HFF-Myc (cell line): ENCODE measurements at regions not wholly inside any gene's neighbourhood (a gene's known extent, or its start where the extent isn't known, plus 50 kb on each side); places are given as distances from the start of the nearest gene placed in this dataset.
A peak's percentile ranks its signal among the peaks of the same experiment; 100 is the strongest.

Source experiments
- DNase-seq: peaks from one replicate; pipeline ENCODE4 v3.0.0-alpha.2; 2011; ENCODE audit warnings: low read depth; ENCODE audit errors: extremely low read depth
- H3K4me3 ChIP-seq: replicated peaks from 2 replicates; pipeline ENCODE4 v1.5.1; 2011; ENCODE audit warnings: low read depth, mild to moderate bottlenecking, control low read depth, low read length
- TF ChIP-seq, protein P1 (sequence below): IDR thresholded peaks from 2 replicates; pipeline ENCODE4 v1.5.1; 2012; ENCODE audit warnings: mild to moderate bottlenecking, low read depth, low read length, control low read depth; ENCODE audit errors: missing control alignments

DNA sequence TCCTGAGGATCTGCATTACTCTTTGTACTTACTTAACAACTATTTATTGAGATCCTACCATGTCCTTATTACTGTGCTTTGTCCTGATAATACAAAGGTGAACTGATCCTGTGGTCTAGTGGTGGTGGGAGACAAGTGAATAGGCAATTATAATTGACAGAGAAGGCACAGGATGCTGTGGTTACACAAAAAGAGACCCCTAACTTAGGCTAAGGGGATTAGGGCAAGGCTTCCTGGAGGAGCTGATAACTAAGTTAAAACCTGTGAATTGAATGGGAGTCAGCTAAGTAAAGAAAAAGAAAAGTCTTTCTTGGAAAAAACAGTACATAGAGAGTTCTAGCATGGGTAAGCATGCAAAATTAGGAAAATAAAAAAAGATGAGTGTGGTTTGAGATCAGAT is 164.4 kb downstream of the LARP7 start:
- DNase-seq: no peak
- TF ChIP-seq, protein P1, sequence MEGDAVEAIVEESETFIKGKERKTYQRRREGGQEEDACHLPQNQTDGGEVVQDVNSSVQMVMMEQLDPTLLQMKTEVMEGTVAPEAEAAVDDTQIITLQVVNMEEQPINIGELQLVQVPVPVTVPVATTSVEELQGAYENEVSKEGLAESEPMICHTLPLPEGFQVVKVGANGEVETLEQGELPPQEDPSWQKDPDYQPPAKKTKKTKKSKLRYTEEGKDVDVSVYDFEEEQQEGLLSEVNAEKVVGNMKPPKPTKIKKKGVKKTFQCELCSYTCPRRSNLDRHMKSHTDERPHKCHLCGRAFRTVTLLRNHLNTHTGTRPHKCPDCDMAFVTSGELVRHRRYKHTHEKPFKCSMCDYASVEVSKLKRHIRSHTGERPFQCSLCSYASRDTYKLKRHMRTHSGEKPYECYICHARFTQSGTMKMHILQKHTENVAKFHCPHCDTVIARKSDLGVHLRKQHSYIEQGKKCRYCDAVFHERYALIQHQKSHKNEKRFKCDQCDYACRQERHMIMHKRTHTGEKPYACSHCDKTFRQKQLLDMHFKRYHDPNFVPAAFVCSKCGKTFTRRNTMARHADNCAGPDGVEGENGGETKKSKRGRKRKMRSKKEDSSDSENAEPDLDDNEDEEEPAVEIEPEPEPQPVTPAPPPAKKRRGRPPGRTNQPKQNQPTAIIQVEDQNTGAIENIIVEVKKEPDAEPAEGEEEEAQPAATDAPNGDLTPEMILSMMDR: no peak
- H3K4me3 ChIP-seq: no peak overlapping the region

DNA sequence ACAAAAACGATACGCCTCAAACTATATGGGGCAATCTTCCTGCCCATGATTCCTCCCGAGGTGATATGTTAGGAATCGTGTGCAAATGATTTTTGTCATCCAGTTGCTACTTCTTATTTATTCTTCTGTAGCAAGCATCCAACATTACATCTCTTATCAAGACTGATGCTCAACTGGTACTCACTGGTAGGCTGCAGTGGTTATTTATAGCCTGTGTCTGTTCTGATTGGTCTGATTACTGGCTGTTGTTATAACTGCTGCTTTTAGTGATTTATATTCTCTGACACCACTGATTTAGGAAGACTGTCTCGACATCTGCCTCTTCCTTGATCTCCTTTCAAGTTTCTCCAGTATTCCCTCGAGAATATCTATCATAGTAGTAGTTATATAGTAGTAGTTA is 165.8 kb downstream of the LARP7 start:
- H3K4me3 ChIP-seq: no peak overlapping the region
- DNase-seq: no peak
- TF ChIP-seq, protein P1: no peak

DNA sequence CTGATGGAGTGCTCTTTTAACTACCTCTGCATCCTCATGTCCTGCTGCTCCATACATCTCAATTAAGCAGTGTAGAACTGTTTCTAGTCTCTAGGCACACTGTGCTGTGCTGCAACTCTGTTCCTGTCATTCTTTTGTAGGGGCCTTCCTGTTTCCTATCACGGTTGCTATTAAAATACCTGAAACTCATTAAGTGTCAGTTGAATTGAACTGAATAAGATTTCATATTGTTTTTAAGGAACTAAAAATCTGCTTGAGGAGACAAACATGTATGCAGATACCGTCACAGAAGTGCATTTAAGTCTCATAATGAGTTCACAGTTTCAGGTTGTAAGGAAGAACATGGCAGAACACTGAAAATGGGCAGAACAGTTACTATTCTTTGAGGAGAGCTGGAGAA is 170.1 kb downstream of the LARP7 start:
- DNase-seq: no peak
- H3K4me3 ChIP-seq: no peak overlapping the region
- TF ChIP-seq, protein P1: no peak

DNA sequence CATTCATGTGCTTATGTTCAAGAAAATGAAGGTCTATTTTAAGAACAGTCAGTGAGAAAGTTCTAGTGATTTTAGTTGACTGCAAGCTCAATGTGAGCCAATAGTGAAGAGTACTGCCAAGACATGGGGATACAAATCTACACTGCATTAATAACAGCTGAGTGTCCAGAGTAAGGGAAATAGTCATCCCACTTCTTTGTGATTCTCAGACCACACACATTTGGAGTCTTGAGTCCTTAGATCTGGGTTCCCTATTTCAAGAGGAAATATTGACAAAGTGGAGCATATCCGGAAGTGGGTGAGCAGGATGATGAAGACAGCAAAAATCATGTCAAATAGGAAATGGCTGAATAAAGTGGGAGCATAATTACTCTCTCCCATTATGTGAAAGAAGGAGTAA is 171.1 kb downstream of the LARP7 start:
- TF ChIP-seq, protein P1: no peak
- no peak overlapping the region for H3K4me3 ChIP-seq
- DNase-seq: no peak

DNA sequence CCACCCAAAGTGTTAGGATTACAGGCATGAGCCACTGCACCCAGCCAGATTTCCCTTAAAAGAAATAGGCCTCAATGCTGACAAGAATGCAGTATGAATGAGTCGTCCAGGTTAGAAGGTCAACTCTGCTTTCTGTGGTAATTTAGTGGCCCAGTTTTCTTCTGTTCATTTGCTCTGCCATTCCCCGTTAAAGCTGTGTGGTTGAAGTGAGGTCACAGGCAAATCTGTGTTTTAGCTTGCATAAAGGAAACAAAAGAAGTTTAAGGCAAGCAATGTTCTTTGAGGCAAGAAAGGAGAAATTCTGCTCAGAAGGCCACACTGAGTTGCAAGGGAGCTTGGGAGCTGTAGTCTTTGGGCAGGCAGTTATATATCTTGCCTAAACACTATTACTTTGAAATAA is 176.8 kb downstream of the LARP7 start:
- H3K4me3 ChIP-seq: no peak overlapping the region
- TF ChIP-seq, protein P1: no peak
- peak; percentile 45 for DNase-seq

DNA sequence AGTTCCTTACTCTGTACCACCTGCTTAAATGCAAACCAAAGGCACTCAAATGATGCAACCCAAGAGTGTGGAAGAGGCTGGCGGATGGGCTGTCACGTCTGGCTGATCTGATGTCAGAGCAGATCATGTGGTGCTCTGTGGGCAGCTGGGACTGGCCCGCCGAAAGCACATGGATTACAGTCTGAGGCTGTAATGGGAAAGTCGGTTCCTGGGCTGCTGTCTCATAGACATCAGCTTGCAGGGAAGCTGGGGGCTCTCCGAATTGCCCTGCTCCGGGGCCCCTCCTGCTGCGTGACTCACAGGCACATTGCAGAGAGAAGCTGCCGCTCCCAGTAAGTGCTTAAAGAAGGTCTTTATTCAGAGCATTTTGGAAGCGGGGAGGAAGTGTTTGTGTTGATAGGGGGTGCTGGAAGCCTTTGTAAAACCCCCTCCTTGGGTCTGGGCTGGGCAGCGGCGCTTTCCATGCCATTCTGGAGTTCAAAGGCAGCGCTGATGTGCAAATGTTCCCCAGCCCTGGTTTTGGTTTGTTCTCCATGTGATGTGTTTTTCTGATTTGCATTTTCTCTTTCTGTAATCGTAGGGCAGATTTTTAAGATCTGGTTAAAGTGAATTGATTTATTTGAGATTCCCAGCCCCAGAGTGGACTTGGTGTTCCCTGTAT is 181.1 kb downstream of the LARP7 start:
- peak; percentile 78 for DNase-seq
- TF ChIP-seq, protein P1: no peak
- peak overlapping the region; percentile 46 for H3K4me3 ChIP-seq

DNA sequence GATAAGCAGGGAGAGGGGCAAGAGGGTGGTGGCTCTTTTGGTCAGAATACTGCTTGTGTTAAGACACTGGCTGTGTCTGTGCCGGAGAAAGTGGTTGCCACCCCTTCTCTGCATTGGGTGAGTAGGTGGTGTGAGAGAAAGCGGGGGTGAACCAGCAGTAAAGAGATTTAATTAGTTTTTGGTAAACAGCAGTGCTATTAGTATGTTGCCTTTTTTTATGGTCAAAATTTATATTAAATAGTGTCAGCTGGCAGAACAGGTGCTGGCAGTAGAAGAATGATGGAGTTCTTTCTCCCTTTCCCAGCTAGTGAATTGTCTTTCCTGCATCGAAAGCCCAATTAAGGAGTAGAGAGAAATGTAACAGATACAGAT is 181.6 kb downstream of the LARP7 start:
- TF ChIP-seq, protein P1: no peak

More for the DNA sequence above, 181.6 kb downstream of the LARP7 start:
- DNase-seq: no peak
- H3K4me3 ChIP-seq: peak overlapping the region; percentile 46
